ENCODE measurements at regions not wholly inside any gene's neighbourhood (a gene's known extent, or its start where the extent isn't known, plus 50 kb on each side); places are given as distances from the start of the nearest gene placed in this dataset.

- TF ChIP-seq POLR2AphosphoS5 (IDR thresholded peaks at IDR 0.05; ENCODE audit: low read depth, low read length) = no peak
- no peak for TF ChIP-seq FOSL1 (IDR thresholded peaks at IDR 0.05; ENCODE audit: low read depth)
- no peak for TF ChIP-seq POLR2A (IDR thresholded peaks at IDR 0.05; ENCODE audit: borderline replicate concordance, extremely low read depth, insufficient read depth, insufficient read length)
- no peak for TF ChIP-seq CTCF (IDR thresholded peaks at IDR 0.05 in 2 of 3, conservative IDR thresholded peaks at IDR 0.05 in 1 of 3; ENCODE audit: borderline replicate concordance in 1 of 3, insufficient read depth in 1 of 3, low read depth in 2 of 3, low read length in 2 of 3)
- TF ChIP-seq JUND (IDR thresholded peaks at IDR 0.05) = no peak
- TF ChIP-seq REST (IDR thresholded peaks at IDR 0.05; ENCODE audit: low read depth) = no peak
- no peak for TF ChIP-seq TCF7L2 (IDR thresholded peaks at IDR 0.05; ENCODE audit: borderline replicate concordance, extremely low read depth, insufficient read depth, insufficient read length)
- no peak for TF ChIP-seq EGR1 (IDR thresholded peaks at IDR 0.05; ENCODE audit: low read depth)
- TF ChIP-seq SIN3A (IDR thresholded peaks at IDR 0.05; ENCODE audit: low read depth) = no peak
- TF ChIP-seq ZNF274 (IDR thresholded peaks at IDR 0.05; ENCODE audit: low read depth, low read length) = no peak
- TF ChIP-seq EZH2 (IDR thresholded peaks at IDR 0.05) = no peak
Measured at GRCh38 chr16:5447734-5448133, 350.1 kb upstream of the EEF2KMT start.
